ENCODE measurements at regions not wholly inside any gene's neighbourhood (a gene's known extent, or its start where the extent isn't known, plus 50 kb on each side); places are given as distances from the start of the nearest gene placed in this dataset.
"Not testable (repeated sequence)": the region's sequence is repeated elsewhere in the genome, so short reads cannot be mapped to it uniquely, and the experiment has no call there.

GRCh38 chr6:156281266-156281665 lies 495.9 kb upstream of the ARID1B start:
- DNase-seq (ENCODE audit: low spot score) = no peak

DNA sequence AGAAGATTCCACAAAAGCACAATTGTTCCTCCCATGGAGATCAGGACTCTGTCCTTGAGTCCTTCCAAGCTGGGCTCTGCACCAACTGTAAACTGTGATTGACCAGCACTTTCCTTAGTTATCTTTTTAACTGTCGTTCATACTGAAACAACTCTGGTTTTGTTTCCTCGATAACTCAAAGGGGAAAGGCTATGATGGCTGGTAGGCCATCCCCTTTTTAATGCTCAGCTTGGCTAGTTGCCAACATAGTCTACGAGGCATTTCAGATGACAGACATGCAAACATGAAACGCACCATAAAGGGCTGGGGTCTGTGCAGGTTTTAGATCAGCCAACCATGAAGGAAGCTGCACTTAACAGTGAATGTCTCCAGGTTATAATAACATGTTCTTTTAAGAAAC lies 497.1 kb upstream of the ARID1B start:
- DNase-seq (ENCODE audit: low spot score) = no peak

DNA sequence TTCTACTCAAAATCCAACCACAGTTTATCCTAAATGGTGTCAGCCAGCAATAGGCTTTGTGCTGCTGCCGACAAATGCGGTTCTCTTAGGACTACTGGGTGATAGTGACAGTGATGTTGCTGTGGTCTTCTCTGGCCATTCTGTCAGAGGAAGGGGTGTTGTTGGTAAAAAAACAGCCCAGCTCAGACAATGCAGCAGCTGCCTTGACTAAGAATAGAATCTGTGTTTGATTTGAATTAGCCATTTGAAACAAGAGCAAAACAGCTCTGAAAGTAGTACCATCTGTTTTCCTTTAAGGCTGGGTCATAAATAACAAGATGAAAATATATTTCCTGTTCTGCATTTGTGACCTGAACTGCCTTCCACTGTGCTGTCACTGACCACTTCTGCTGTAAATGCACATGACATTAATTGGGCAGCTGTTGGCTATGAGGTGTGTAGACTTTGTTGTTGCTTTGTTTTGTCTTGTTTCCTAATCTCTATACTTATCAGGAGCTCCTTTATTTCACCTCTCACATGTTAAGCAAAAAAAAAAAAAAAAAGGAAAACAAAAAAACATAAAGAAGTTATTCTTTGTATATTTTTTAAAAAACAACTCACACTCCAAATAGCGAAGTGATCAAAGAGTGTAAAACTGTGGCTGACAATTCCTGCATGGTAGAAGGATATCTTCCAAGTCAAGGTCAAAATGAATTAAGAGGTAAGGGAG lies 497.8 kb upstream of the ARID1B start:
- no peak for DNase-seq (ENCODE audit: low spot score)

DNA sequence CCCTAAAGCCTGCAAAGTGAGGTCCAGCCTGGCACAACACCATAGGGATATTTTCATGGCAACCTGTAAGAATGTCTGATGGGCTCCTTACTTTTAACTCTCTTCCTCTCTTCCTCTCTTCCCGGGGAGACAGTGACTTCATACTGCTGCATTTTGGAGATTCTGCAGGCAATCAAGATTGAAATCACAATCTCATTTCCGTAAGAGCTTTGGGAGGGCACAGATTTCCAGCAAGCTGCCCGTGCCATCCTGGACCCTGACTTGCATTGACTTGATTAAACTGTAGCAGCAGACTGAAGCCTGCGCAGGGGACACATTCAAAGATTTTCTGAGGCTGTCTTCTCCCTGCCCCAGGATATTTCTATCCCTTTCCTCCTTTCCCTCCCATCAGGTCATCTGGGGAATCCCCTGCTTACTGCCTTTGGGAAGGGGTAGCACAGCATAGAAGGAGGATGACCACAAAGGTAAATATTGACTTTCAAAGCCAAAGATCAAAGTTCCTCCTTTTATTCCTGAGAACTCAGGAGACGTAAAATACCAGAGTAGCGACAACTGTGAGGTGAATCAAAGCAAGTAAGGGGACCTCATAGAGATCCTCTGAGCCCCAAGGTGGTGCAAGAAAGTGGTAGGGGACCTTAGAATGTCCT lies 504.0 kb upstream of the ARID1B start:
- no peak for DNase-seq (ENCODE audit: low spot score)

DNA sequence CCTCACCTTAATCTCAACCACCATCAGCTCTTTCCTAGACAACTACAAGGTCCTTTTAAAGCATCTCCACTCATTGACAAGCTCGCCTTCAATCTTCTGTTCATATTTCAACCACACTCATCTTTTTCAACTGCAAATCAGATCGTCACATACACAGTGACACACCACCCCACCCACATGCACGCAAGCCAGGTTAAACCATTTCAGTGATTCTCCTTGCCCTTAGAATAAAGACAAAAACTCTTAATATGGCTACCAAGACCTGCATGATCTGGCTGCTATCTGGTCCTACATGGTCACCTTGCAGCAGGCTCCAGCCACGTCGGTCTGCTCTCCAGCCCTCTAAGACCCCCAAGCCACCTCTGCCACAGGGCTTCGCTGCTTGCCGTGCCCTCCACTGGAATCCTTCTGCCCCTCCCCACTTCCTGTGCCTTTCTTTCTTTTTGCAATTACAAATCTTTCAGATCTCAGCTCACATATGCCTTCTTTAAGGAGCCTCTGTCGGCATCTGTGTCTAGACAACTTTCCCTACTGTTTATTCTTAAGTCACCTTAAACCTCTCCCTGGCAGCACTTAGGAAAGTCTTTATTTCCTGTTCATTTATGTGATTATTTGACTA lies 507.3 kb upstream of the ARID1B start:
- no peak for DNase-seq (ENCODE audit: low spot score)

GRCh38 chr6:156268849-156269248 lies 508.3 kb upstream of the ARID1B start:
- no peak for DNase-seq (ENCODE audit: low spot score)

- DNase-seq (ENCODE audit: low spot score) = no peak
Observed at GRCh38 chr6:156262014-156262413, 515.2 kb upstream of the ARID1B start.

- no peak for DNase-seq (ENCODE audit: low spot score)
Observed at GRCh38 chr6:156260815-156261214, 516.4 kb upstream of the ARID1B start.

GRCh38 chr6:156258981-156259380 lies 518.2 kb upstream of the ARID1B start:
- no peak for DNase-seq (ENCODE audit: low spot score)

DNA sequence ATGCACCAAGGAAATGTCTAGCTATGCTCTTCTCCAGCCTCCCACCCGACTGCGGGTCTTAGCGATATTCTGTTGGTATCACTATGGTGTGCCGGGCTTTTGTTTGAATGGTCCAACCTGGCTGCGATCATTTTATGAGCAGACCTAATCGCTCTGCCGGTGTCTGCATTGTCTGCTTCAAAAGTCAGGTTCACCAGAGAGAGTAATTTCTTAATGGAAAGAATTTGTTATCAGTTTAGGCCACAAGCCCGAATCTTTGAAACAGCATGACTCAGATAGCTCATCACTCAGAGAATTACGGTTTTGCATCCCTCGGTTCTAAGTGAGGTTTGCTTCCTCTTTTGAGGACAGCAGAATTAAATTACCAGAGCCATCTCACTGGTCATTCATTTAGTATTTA lies 521.0 kb upstream of the ARID1B start:
- no peak for DNase-seq (ENCODE audit: low spot score)

- DNase-seq (ENCODE audit: low spot score) = no peak
Observed at GRCh38 chr6:156254240-156254639, 522.9 kb upstream of the ARID1B start.

GRCh38 chr6:156250593-156250992 lies 526.6 kb upstream of the ARID1B start:
- no peak for DNase-seq (ENCODE audit: low spot score)

GRCh38 chr6:156242206-156242605 lies 535.0 kb upstream of the ARID1B start:
- DNase-seq (ENCODE audit: low spot score) = no peak

GRCh38 chr6:156231026-156231765 lies 546.0 kb upstream of the ARID1B start:
- DNase-seq (ENCODE audit: low spot score) = no peak

- no peak for DNase-seq (ENCODE audit: low spot score)
Observed at GRCh38 chr6:156219973-156220372, 557.2 kb upstream of the ARID1B start.

- no peak for DNase-seq (ENCODE audit: low spot score)
Observed at GRCh38 chr6:156205678-156206077, 571.5 kb upstream of the ARID1B start.

DNA sequence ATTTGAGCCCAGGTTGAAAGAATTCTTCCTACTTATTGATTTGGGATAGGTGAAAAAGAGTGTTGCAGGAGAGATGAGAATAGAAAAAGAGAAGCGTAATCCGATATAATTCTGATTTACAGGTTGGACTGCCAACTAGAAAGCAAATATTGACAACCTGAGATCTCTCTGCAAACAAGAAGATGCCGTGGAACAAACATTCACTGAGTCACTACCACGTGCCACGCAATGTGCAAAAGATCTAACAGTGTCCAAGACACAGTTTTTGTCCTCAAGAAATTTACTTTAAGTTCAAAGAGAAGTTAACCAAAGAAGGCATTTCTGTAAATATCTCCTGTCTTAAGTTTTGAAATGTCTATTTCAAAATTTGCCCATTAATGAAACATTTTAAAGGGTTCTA lies 578.0 kb upstream of the ARID1B start:
- DNase-seq (ENCODE audit: low spot score) = no peak

DNA sequence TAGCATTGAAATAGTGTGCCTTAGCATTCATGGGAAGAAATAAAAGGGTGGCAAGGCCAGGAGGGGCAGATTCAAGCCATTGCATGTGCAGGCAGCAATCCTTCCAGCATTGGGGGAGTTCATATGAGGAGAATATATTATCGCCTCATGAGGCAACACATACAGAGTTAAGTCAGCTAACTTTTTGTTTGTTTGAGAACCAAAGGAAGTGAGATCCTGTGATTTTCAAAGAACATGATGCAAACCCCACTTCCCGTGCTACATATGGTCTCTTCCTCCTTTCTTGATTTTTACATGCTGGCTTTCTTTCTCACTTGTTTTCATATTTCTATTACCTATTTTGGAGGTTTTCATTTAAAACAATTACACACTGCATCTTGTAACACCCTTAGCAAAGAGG lies 579.7 kb upstream of the ARID1B start:
- DNase-seq (ENCODE audit: low spot score) = no peak

GRCh38 chr6:156194981-156195380 lies 582.2 kb upstream of the ARID1B start:
- DNase-seq (ENCODE audit: low spot score) = no peak

DNA sequence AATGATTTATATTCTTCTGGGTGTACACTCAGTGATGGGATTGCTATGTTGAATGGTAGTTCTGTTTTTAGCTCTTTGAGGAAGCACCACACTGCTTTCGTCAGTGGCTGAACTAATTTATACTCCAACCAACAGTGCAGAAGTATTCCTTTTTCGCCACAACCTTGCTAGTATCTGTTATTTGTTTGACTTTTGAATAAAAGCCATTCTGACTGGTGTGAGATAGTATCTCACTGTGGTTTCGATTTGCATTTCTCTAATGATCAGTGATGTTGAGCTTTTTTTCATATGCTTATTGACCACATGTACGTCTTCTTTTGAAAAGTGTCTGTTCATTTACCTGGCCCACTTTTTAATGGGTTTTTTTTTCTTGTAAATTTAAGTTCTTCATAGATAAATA lies 583.8 kb upstream of the ARID1B start:
- DNase-seq (ENCODE audit: low spot score) = no peak

- DNase-seq (ENCODE audit: low spot score) = no peak
Observed at GRCh38 chr6:156191895-156192294, 585.3 kb upstream of the ARID1B start.

DNA sequence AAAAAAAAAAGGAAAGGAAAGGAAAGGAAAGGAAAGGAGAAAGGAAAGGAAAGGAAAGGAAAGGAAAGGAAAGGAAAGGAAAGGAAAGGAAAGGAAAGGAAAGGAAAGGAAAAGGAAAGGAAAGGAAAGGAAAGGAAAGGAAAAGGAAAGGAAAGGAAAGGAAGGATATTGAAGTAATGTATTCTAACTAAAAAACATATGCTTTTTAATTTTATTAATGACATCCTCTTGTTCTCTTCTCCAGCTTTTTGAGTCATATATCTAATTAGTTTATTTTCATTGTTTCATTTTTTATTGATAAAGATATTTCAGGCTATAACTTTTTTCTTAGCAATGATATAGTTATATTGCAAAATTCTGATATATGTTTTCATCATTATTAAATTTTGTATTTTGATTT lies 585.8 kb upstream of the ARID1B start:
- DNase-seq (ENCODE audit: low spot score) = not testable (repeated sequence)

- no peak for DNase-seq (ENCODE audit: low spot score)
Observed at GRCh38 chr6:156190270-156190669, 586.9 kb upstream of the ARID1B start.

Data from GM03348 (cell line).